CD4-positive, alpha-beta T cell treated with Interferon gamma for 1 hour (primary cell): ENCODE measurements at regions not wholly inside any gene's neighbourhood (a gene's known extent, or its start where the extent isn't known, plus 50 kb on each side); places are given as distances from the start of the nearest gene placed in this dataset.
"Not testable (repeated sequence)": the region's sequence is repeated elsewhere in the genome, so short reads cannot be mapped to it uniquely, and the experiment has no call there.

Experiments
- DNase-seq: peaks from one replicate; pipeline ENCODE4 v3.0.0-alpha.2; 2020

GRCh38 chr3:182414586-182414985 is 378.7 kb upstream of the ATP11B start:
- no peak for DNase-seq

GRCh38 chr3:182420741-182421140 is 372.6 kb upstream of the ATP11B start:
- no peak for DNase-seq

- no peak for DNase-seq
Observed at GRCh38 chr3:182424006-182424405, 369.3 kb upstream of the ATP11B start.

GRCh38 chr3:182425926-182426718 is 367.2 kb upstream of the ATP11B start:
- DNase-seq: not testable (repeated sequence)

GRCh38 chr3:182431972-182432371 is 361.3 kb upstream of the ATP11B start:
- not testable (repeated sequence) for DNase-seq

GRCh38 chr3:182435860-182436259 is 357.4 kb upstream of the ATP11B start:
- DNase-seq: no peak

GRCh38 chr3:182436547-182436946 is 356.8 kb upstream of the ATP11B start:
- DNase-seq: no peak

- no peak for DNase-seq
Observed at GRCh38 chr3:182438398-182438797, 354.9 kb upstream of the ATP11B start.

GRCh38 chr3:182440101-182440500 is 353.2 kb upstream of the ATP11B start:
- DNase-seq: no peak

- DNase-seq: no peak
Observed at GRCh38 chr3:182445576-182445975, 347.7 kb upstream of the ATP11B start.

- DNase-seq: no peak
Observed at GRCh38 chr3:182450942-182451787, 342.1 kb upstream of the ATP11B start.

GRCh38 chr3:182451871-182452270 is 341.4 kb upstream of the ATP11B start:
- no peak for DNase-seq

GRCh38 chr3:182455011-182455410 is 338.3 kb upstream of the ATP11B start:
- no peak for DNase-seq

- DNase-seq: no peak
Observed at GRCh38 chr3:182460303-182460702, 333.0 kb upstream of the ATP11B start.

GRCh38 chr3:182462152-182462551 is 331.2 kb upstream of the ATP11B start:
- DNase-seq: no peak

GRCh38 chr3:182464513-182465145 is 328.7 kb upstream of the ATP11B start:
- no peak for DNase-seq

- DNase-seq: no peak
Observed at GRCh38 chr3:182465301-182466185, 327.8 kb upstream of the ATP11B start.

- no peak for DNase-seq
Observed at GRCh38 chr3:182469086-182469485, 324.2 kb upstream of the ATP11B start.

GRCh38 chr3:182470187-182470586 is 323.1 kb upstream of the ATP11B start:
- no peak for DNase-seq

GRCh38 chr3:182473191-182473710 is 320.1 kb upstream of the ATP11B start:
- no peak for DNase-seq

GRCh38 chr3:182478369-182478768 is 314.9 kb upstream of the ATP11B start:
- no peak for DNase-seq
